ENCODE measurements at regions not wholly inside any gene's neighbourhood (a gene's known extent, or its start where the extent isn't known, plus 50 kb on each side); places are given as distances from the start of the nearest gene placed in this dataset.
"Not testable (repeated sequence)": the region's sequence is repeated elsewhere in the genome, so short reads cannot be mapped to it uniquely, and the experiment has no call there.

GRCh38 chr5:125970631-125971307 lies 452.4 kb upstream of the GRAMD2B start:
- no peak for DNase-seq

GRCh38 chr5:125972706-125973105 lies 450.5 kb upstream of the GRAMD2B start:
- no peak for DNase-seq

- peak; percentile 8 for DNase-seq
Observed at GRCh38 chr5:125974679-125975078, 448.5 kb upstream of the GRAMD2B start.

- DNase-seq = peak; percentile 63
Observed at GRCh38 chr5:125976421-125977000, 446.7 kb upstream of the GRAMD2B start.

DNA sequence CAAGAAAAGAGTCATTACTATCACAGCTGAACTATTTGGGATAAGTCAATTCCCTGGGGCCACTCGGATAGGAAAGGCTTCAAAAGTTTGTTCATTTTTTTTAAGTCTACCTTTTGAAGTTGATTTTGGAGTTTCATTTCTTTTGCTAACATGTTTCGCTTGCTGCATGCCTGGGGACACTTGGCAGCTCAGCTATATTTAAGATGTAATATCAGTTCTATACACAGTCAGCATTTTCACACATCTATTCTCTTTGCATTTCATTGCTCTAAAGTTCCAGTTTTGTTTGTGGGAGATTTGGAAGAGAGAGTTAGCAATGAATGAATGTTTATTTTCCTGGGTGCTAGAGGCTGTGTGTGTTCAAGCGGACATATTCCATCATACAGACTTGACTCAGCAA lies 445.2 kb upstream of the GRAMD2B start:
- DNase-seq = no peak

DNA sequence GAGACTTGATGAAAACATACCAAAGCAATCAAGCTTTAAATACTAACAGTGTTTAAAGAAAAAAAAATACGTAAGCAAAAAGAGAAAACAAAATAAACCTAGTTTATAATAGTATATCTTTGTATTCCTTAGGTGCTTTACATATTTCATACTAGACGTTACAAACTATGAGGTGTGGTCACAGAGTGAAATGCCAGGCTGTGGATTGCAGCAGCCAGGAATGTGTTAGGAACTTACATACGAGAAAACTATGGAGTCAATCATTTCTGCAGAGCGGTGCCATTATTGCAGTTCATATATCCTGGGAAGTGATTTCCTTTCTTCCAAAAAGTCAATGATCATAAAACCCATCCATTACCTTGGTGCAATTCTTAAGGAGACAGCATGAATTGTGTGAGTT lies 443.6 kb upstream of the GRAMD2B start:
- DNase-seq = no peak

- DNase-seq = no peak
Observed at GRCh38 chr5:125981016-125981415, 442.2 kb upstream of the GRAMD2B start.

DNA sequence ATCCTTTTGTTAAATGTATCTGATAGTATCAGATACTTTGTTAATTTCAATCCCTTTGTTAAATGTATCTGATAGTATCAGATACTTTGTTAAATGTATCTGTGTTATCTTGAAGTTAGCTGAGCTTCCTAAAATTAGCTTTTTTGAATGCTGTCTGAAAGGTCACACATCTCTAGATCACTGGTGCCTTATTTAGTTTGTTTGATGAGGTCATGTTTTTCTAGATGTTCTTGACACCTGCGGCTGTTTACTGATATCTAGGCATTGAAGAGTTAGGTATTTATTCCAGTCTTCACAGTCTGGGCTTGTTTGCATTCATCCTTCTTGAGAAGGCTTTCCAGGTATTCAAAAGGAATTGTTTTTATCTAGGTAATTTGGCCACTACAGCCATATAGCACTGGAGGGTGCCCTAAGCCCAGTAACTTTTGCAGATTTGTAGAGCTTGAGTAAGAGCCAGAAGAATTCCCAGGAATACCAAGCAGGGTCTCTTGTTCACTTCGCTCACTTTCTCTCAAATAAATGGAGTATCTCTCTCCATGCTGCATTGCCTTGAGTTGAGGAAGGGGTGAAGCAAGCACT lies 435.4 kb upstream of the GRAMD2B start:
- no peak for DNase-seq

GRCh38 chr5:125992050-125992449 lies 431.2 kb upstream of the GRAMD2B start:
- DNase-seq = no peak

DNA sequence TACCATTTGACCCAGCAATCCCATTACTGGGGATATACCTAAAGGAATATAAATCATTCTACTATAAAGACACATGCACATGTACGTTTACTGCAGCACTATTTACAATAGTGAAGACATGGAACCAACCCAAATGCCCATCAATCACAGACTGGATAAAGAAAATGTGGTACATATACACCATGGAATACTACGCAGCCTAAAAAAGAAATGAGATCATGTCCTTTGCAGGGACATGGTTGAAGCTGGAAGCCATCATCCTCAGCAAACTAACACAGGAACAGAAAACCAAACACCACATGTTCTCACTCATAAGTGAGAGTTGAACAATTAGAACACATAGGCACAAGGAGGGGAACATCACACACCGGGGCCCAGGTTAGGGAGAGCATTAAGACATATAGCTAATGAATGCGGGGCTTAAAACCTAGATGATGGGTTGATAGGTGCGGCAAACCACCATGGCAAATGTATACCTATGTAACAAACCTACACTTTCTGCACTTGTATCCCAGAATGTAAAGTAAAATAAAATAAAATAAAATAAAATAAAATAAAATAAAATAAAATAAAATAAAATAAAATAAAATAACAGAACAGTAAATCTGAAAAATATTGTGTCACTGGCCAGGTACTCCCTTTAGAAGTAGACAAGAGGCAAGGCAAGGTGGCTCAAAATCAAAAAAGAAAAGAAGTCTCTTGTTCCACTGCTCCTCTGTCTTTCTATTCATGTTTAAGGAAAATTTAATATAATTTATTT lies 423.8 kb upstream of the GRAMD2B start:
- not testable (repeated sequence) for DNase-seq

DNA sequence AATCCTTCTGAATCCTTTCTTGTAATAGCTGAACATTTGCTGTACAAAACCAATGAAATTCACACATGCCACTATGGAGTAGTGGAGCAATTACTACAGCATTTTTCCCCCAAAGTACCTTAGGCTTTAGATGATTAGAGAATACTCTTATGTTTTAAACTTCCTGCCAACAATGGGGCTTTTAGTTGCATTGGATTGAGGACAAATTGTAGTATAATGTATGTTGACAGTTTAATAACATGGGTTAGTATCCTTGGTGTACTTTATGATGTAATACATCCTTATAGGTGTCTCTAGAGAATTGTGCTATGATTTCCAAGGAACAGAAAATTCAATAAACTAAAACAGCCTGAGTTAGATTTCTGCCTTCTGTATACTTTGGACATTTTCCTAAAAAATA lies 422.7 kb upstream of the GRAMD2B start:
- DNase-seq = peak; percentile 48

DNA sequence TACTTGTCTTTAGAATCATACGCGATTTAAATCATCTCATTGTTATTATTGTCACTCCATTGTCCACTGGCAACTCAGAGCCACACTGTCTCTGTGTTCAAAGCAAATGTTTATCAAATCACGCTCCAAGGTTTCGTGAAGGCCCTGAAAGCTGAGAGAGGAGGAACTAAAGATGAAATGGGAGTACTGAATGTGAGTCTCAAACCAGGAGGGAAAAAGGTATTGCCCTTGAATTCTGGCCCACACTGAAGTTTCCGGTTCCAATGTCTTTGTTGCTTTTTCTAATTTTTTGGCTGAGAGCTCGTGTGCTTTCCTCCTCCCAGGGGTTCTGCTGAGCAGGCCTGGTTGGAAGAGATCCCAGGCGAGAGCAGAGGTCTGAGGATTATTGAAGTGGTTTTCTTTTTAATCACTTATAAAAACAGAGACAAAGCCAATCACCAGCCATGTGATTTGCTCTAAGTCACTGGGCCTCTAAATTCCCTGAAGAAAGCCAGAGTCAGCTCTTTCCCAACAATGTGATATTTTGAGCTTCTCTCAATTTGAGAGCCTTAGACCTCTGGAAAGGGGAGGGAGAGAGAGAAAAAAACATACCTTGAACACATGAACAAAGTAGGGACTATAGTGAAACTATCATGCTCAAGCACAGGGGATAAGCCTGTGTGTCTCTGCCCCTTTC lies 420.8 kb upstream of the GRAMD2B start:
- peak; percentile 89 for DNase-seq

GRCh38 chr5:126003309-126003708 lies 419.9 kb upstream of the GRAMD2B start:
- DNase-seq = peak; percentile 60

DNA sequence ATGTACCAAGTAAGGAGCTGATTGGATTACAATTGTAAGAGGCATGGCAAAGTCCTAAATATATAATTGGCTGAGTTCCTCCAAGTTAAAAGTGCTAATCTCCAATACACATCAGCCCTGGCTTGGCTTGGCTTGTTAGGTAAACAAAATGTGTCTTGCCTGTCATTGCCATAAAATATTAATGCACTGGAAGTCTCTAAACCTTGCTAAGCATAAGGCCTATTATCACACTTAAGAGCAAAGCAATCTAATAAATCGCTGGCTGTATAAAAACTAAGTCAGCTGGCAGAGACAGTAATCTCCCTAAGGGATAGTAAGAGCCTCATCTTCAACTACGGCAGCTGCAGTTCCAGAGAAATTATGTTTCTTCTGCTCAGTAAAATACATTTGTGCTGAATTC lies 418.6 kb upstream of the GRAMD2B start:
- DNase-seq = peak; percentile 86

DNA sequence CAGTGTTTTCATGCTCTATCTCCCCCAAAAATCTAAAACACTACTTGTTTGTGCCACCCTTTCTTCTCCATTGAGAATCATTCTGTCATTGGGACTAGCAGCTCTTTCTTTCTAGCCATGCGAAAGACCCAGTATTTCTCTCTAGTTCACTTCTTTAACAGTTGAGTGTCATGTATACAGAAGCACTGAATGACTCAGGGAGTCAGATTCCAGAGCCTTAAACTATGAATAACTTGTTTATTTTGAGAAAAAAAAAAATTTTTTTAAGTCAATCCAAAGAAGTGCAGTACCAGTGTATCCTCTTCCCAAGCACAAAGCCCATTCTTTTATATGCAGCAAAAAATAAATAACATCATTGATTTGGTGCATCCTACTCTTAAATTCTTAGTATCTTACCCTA lies 415.4 kb upstream of the GRAMD2B start:
- no peak for DNase-seq

GRCh38 chr5:126009566-126009965 lies 413.6 kb upstream of the GRAMD2B start:
- DNase-seq = no peak

GRCh38 chr5:126011526-126011925 lies 411.7 kb upstream of the GRAMD2B start:
- DNase-seq = not testable (repeated sequence)

GRCh38 chr5:126014676-126015075 lies 408.5 kb upstream of the GRAMD2B start:
- DNase-seq = no peak

DNA sequence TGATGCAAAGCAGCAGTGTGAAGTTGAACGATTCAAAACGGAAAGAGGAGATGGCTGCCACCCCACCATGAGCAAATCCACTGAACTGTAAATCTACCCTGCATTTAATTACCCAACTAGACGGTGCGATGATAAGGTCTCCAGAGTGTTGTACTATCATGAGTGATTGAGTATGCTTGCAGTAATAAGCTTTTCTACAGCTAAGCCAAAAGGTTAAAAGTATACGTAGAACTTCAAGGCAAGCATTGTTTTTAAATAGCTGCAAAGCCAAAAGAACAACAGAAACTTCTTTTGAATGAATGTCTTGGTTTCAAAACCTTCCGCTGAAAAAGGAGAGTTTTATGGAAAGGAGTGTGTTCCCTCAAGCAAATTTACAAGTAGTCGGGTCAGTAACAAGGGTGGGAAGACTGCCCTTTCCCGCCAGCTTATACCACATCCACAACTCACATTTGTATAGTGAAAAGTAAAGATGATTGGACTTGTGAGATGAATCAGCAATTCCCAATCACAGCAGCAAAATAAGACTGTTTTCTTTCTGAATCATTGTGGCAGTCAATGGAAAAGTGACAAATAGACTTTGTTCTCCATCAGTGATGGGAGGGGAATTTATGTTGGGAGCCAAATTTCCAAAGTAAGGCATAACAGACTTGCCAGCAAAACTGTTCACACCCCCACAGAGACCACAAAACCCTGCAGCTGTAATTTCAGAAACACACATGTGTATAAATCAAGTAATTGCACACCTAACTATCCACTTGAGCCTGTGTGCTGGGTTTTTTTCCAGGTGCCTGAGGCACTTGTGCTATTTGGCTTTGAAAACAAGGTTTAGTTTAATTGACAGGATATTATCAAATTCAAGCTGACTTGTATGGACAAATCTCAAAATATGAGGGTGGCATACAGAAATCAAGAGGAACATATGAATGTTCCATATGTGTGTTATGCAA lies 407.7 kb upstream of the GRAMD2B start:
- peak; percentile 58 for DNase-seq

DNA sequence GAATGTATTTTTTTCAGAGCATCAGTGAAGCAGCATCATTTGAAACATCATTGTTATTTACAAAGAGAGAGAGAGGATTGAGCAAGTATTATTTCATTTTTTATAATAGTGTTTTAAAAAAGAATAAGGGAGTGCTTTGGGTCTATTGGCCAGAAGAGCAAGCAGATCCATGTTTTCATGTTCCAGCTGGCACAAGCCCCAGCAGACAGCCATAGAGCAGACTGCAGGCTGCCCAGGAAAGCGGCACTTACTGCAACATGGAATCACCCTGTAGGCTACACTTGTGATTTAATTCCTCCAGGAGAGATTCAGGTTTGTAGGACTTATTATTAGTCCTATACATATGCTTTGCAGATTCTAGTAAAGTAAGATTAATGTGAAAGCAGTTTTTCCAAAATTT lies 407.0 kb upstream of the GRAMD2B start:
- DNase-seq = peak; percentile 45

- no peak for DNase-seq
Observed at GRCh38 chr5:126017096-126017495, 406.1 kb upstream of the GRAMD2B start.

Data from tongue (tissue), 1 donor.